SK-N-SH treated with all-trans-retinoic acid at 6 μM for 48 hours (cell line): ENCODE measurements at regions not wholly inside any gene's neighbourhood (a gene's known extent, or its start where the extent isn't known, plus 50 kb on each side); places are given as distances from the start of the nearest gene placed in this dataset.

ENCODE experiments used
- ATAC-seq: fragments of 200-7000 bp; cut with Tn5 transposase; 3 replicates; pipeline ENCODE4 v1.9.1; 2020; ENCODE audit warnings: mild to moderate bottlenecking, moderate library complexity
- ARNTL ChIP-seq: fragments of 450-650 bp; formaldehyde crosslinking; IDR thresholded peaks from 2 replicates; pipeline ENCODE4 v1.5.0; 2020; ENCODE audit warnings: low read depth, mild to moderate bottlenecking, moderate library complexity, borderline replicate concordance
- BACH2 ChIP-seq: fragments of 250-450 bp; sonication (Bioruptor Pico); IDR thresholded peaks from 2 replicates; pipeline ENCODE4 v1.9.0; 2021; ENCODE audit warnings: mild to moderate bottlenecking, borderline replicate concordance
- CREB5 ChIP-seq: fragments of 250-450 bp; sonication (Bioruptor Pico); IDR thresholded peaks from 2 replicates; pipeline ENCODE4 v1.5.1; 2020; ENCODE audit warnings: low read depth, mild to moderate bottlenecking, moderate library complexity
- CSDC2 ChIP-seq: fragments of 250-450 bp; sonication (Bioruptor Pico); IDR thresholded peaks from 2 replicates; pipeline ENCODE4 v1.5.0; 2020; ENCODE audit warnings: mild to moderate bottlenecking, moderate library complexity
- CSRNP3 ChIP-seq: fragments of 250-450 bp; sonication (Bioruptor Pico); IDR thresholded peaks from 2 replicates; pipeline ENCODE4 v1.5.1; 2021; ENCODE audit warnings: mild to moderate bottlenecking, moderate library complexity
- ESRRG ChIP-seq: fragments of 250-450 bp; sonication (Bioruptor Pico); IDR thresholded peaks from 2 replicates; pipeline ENCODE4 v1.6.1; 2021; ENCODE audit warnings: mild to moderate bottlenecking
- GLIS3 ChIP-seq: fragments of 250-450 bp; sonication (Bioruptor Pico); IDR thresholded peaks from 2 replicates; pipeline ENCODE4 v1.5.0; 2020; ENCODE audit warnings: mild to moderate bottlenecking, moderate library complexity
- OSR1 ChIP-seq: fragments of 250-450 bp; sonication (Bioruptor Pico); IDR thresholded peaks from 2 replicates; pipeline ENCODE4 v1.8.0; 2022; ENCODE audit warnings: moderate library complexity, mild to moderate bottlenecking, inconsistent platforms
- PATZ1 ChIP-seq: fragments of 250-450 bp; sonication (Bioruptor Pico); IDR thresholded peaks from 2 replicates; pipeline ENCODE4 v1.8.0; 2020; ENCODE audit warnings: mild to moderate bottlenecking, moderate library complexity, borderline replicate concordance
- POU6F1 ChIP-seq: fragments of 250-450 bp; sonication (Bioruptor Pico); IDR thresholded peaks from 2 replicates; pipeline ENCODE4 v1.8.0; 2021; ENCODE audit warnings: low read depth, mild to moderate bottlenecking, moderate library complexity, borderline replicate concordance
- PPARA ChIP-seq: fragments of 250-450 bp; sonication (Bioruptor Pico); IDR thresholded peaks from 2 replicates; pipeline ENCODE4 v1.5.0; 2020; ENCODE audit warnings: mild to moderate bottlenecking, borderline replicate concordance
- RARB ChIP-seq: fragments of 250-450 bp; sonication (Bioruptor Pico); IDR thresholded peaks from 2 replicates; pipeline ENCODE4 v1.8.0; 2021; ENCODE audit warnings: mild to moderate bottlenecking, moderate library complexity
- SNAI2 ChIP-seq: fragments of 250-450 bp; sonication (Bioruptor Pico); IDR thresholded peaks from 2 replicates; pipeline ENCODE4 v1.5.0; 2020; ENCODE audit warnings: mild to moderate bottlenecking, moderate library complexity
- TCF4 ChIP-seq: fragments of 250-450 bp; sonication (Bioruptor Pico); IDR thresholded peaks from 2 replicates; pipeline ENCODE4 v1.8.0; 2021; ENCODE audit warnings: mild to moderate bottlenecking, moderate library complexity, borderline replicate concordance
- TOX ChIP-seq: fragments of 250-450 bp; sonication (Bioruptor Pico); IDR thresholded peaks from 2 replicates; pipeline ENCODE4 v1.8.0; 2021; ENCODE audit warnings: mild to moderate bottlenecking, moderate library complexity, borderline replicate concordance
- ZC3H10 ChIP-seq: fragments of 250-450 bp; sonication (Bioruptor Pico); IDR thresholded peaks from 2 replicates; pipeline ENCODE4 v1.5.1; 2021; ENCODE audit warnings: mild to moderate bottlenecking, moderate library complexity
- ZFP3 ChIP-seq: fragments of 250-450 bp; sonication (Bioruptor Pico); IDR thresholded peaks from 2 replicates; pipeline ENCODE4 v1.5.0; 2020; ENCODE audit warnings: mild to moderate bottlenecking, moderate library complexity
- ZFP30 ChIP-seq: fragments of 450-650 bp; formaldehyde crosslinking; IDR thresholded peaks from 2 replicates; pipeline ENCODE4 v1.5.0; 2022; ENCODE audit warnings: mild to moderate bottlenecking, moderate library complexity
- ZNF565 ChIP-seq: fragments of 450-650 bp; formaldehyde crosslinking; conservative IDR thresholded peaks from 2 replicates; pipeline ENCODE4 v1.5.0; 2020; ENCODE audit warnings: low read depth, mild to moderate bottlenecking, moderate library complexity
- ZNF70 ChIP-seq: fragments of 450-650 bp; formaldehyde crosslinking; IDR thresholded peaks from 2 replicates; pipeline ENCODE4 v1.5.0; 2020; ENCODE audit warnings: mild to moderate bottlenecking, moderate library complexity
- ZNF8 ChIP-seq: fragments of 450-650 bp; formaldehyde crosslinking; IDR thresholded peaks from 2 replicates; pipeline ENCODE4 v1.5.0; 2020; ENCODE audit warnings: mild to moderate bottlenecking, moderate library complexity

- ATAC-seq = no peak
- TF ChIP-seq ESRRG (CRISPR knock-in tag) = no peak
- no peak for TF ChIP-seq RARB (CRISPR knock-in tag)
- TF ChIP-seq PPARA (CRISPR knock-in tag) = no peak
- TF ChIP-seq ZFP30 (CRISPR knock-in tag) = no peak
- no peak for TF ChIP-seq CREB5 (CRISPR knock-in tag)
- no peak for TF ChIP-seq SNAI2 (CRISPR knock-in tag)
- no peak for TF ChIP-seq BACH2
- TF ChIP-seq GLIS3 (CRISPR knock-in tag) = no peak
- no peak for TF ChIP-seq TCF4 (CRISPR knock-in tag)
- TF ChIP-seq ZNF8 (CRISPR knock-in tag) = no peak
- TF ChIP-seq ZC3H10 = no peak
- TF ChIP-seq ARNTL = no peak
- no peak for TF ChIP-seq CSDC2 (CRISPR knock-in tag)
- TF ChIP-seq ZNF70 (CRISPR knock-in tag) = no peak
- no peak for TF ChIP-seq ZFP3 (CRISPR knock-in tag)
- no peak for TF ChIP-seq OSR1 (CRISPR knock-in tag)
- TF ChIP-seq, all 23 proteins: peak for 0
These were observed 565.5 kb upstream of the FAM241A start for GRCh38 chr4:111579767-111580166.

- TF ChIP-seq CSDC2 (CRISPR knock-in tag) (no peak), ESRRG (CRISPR knock-in tag) (no peak), ARNTL (no peak), ZFP3 (CRISPR knock-in tag) (no peak), ZC3H10 (no peak), CREB5 (CRISPR knock-in tag) (no peak), ZNF565 (no peak), OSR1 (CRISPR knock-in tag) (no peak), POU6F1 (no peak), ZNF70 (CRISPR knock-in tag) (no peak)
- ATAC-seq = no peak
These were observed 549.8 kb upstream of the FAM241A start for GRCh38 chr4:111595456-111595855.

- no peak for TF ChIP-seq PPARA (CRISPR knock-in tag)
- ATAC-seq = no peak
These were observed 548.8 kb upstream of the FAM241A start for GRCh38 chr4:111596491-111596890.

- no peak for ATAC-seq
- no peak for TF ChIP-seq ZFP3 (CRISPR knock-in tag)
- TF ChIP-seq ARNTL = no peak
- no peak for TF ChIP-seq ESRRG (CRISPR knock-in tag)
- no peak for TF ChIP-seq ZNF70 (CRISPR knock-in tag)
- no peak for TF ChIP-seq PPARA (CRISPR knock-in tag)
- no peak for TF ChIP-seq ZFP30 (CRISPR knock-in tag)
- no peak for TF ChIP-seq TOX
- no peak for TF ChIP-seq CSRNP3 (CRISPR knock-in tag)
- no peak for TF ChIP-seq PATZ1 (CRISPR knock-in tag)
- TF ChIP-seq TCF4 (CRISPR knock-in tag) = no peak
- no peak for TF ChIP-seq BACH2
- no peak for TF ChIP-seq GLIS3 (CRISPR knock-in tag)
- no peak for TF ChIP-seq ZNF565
- no peak for TF ChIP-seq POU6F1
- TF ChIP-seq OSR1 (CRISPR knock-in tag) = no peak
These were observed 543.6 kb upstream of the FAM241A start for GRCh38 chr4:111601671-111602070.
